Upper lobe of left lung (tissue), 4 donors: ENCODE measurements at regions not wholly inside any gene's neighbourhood (a gene's known extent, or its start where the extent isn't known, plus 50 kb on each side); places are given as distances from the start of the nearest gene placed in this dataset.

ENCODE experiments used
- CTCF ChIP-seq, 6 experiments: fragments of 450-650 bp in 4 of 6; fragments of 200-600 bp in 2 of 6; sonication (generic) in 2 of 6; IDR thresholded peaks; one replicate each; pipeline ENCODE4 v1.5.1; 2016 to 2019; ENCODE audit warnings: antibody characterized with exemption in 6 of 6
- EP300 ChIP-seq, 4 donors: sonication (generic); formaldehyde crosslinking; IDR thresholded peaks; one replicate each; pipeline ENCODE4 v1.5.1; 2017; ENCODE audit warnings: antibody characterized with exemption in 4 of 4, control low read depth in 2 of 4
- POLR2A ChIP-seq, 4 donors: fragments of 450-650 bp; IDR thresholded peaks; one replicate each; pipeline ENCODE4 v1.5.1; 2016 to 2017; ENCODE audit warnings: antibody characterized with exemption in 4 of 4, mild to moderate bottlenecking in 2 of 4

GRCh38 chr6:133787859-133788505 is 100.9 kb upstream of the TCF21 start:
- TF ChIP-seq CTCF (IDR thresholded peaks at IDR 0.05) (no peak), POLR2A (IDR thresholded peaks at IDR 0.05) (no peak), EP300 (IDR thresholded peaks at IDR 0.05) (no peak)
